OCI-LY1 (cell line): ENCODE measurements at regions not wholly inside any gene's neighbourhood (a gene's known extent, or its start where the extent isn't known, plus 50 kb on each side); places are given as distances from the start of the nearest gene placed in this dataset.

Experiments used
- H2AFZ ChIP-seq: fragments of 200-600 bp; sonication (generic), shearing (Covaris generic); 2 replicates; pipeline ENCODE4 v1.6.0; 2014; ENCODE audit warnings: antibody characterized with exemption, mild to moderate bottlenecking, low read length
- H3F3A ChIP-seq: fragments of 200-600 bp; sonication (generic), shearing (Covaris generic); 2 replicates; pipeline ENCODE4 v1.6.0; 2014; ENCODE audit warnings: mild to moderate bottlenecking, antibody characterized with exemption, low read length, moderate library complexity; ENCODE audit not compliant: insufficient read depth
- H3K27ac ChIP-seq: fragments of 200-600 bp; sonication (generic); 2 replicates; pipeline ENCODE4 v1.5.1; 2014; ENCODE audit warnings: low read length, mixed run types, mild to moderate bottlenecking, low read depth; ENCODE audit not compliant: poor library complexity, severe bottlenecking
- H3K27me3 ChIP-seq: fragments of 200-600 bp; sonication (generic); 2 replicates; pipeline ENCODE4 v1.6.0; 2014; ENCODE audit warnings: antibody characterized with exemption, mild to moderate bottlenecking, low read length, moderate library complexity; ENCODE audit not compliant: insufficient read depth
- H3K36me3 ChIP-seq: fragments of 200-600 bp; sonication (generic); 2 replicates; pipeline ENCODE4 v1.6.1; 2014; ENCODE audit warnings: mild to moderate bottlenecking, antibody characterized with exemption, low read length, moderate library complexity, mixed read lengths; ENCODE audit not compliant: insufficient read depth
- H3K4me1 ChIP-seq: fragments of 200-600 bp; sonication (generic); 2 replicates; pipeline ENCODE4 v1.5.1; 2014; ENCODE audit warnings: mild to moderate bottlenecking, low read length, moderate library complexity; ENCODE audit not compliant: insufficient read depth, severe bottlenecking
- H3K4me2 ChIP-seq: fragments of 200-600 bp; sonication (generic), shearing (Covaris generic); 2 replicates; pipeline ENCODE4 v1.6.1; 2014; ENCODE audit warnings: low read length
- H3K4me3 ChIP-seq: fragments of 200-600 bp; sonication (generic); 2 replicates; pipeline ENCODE4 v1.5.1; 2014; ENCODE audit warnings: low read length, low read depth, mild to moderate bottlenecking, mixed read lengths; ENCODE audit not compliant: poor library complexity, severe bottlenecking
- H3K79me2 ChIP-seq: fragments of 200-600 bp; shearing (Covaris generic); 2 replicates; pipeline ENCODE4 v1.6.1; 2016; ENCODE audit warnings: mixed run types, low read length, mixed read lengths; ENCODE audit not compliant: insufficient read depth
- H3K9ac ChIP-seq: fragments of 200-600 bp; sonication (generic), shearing (Covaris generic); 2 replicates; pipeline ENCODE4 v1.6.1; 2014; ENCODE audit warnings: mild to moderate bottlenecking, low read length, mixed read lengths
- H3K9me2 ChIP-seq: fragments of 200-600 bp; sonication (generic), shearing (Covaris generic); 2 replicates; pipeline ENCODE4 v1.6.1; 2014; ENCODE audit warnings: low read depth, mild to moderate bottlenecking, low read length, mixed read lengths
- H3K9me3 ChIP-seq: fragments of 200-600 bp; shearing (Covaris generic); 2 replicates; pipeline ENCODE4 v1.6.1; 2014; ENCODE audit warnings: low read length, mixed read lengths
- H4K20me1 ChIP-seq: fragments of 200-600 bp; sonication (generic), shearing (Covaris generic); 2 replicates; pipeline ENCODE4 v1.6.0; 2016; ENCODE audit warnings: mild to moderate bottlenecking, low read length; ENCODE audit not compliant: insufficient read depth
- CTCF ChIP-seq: fragments of 200-600 bp; sonication (generic), shearing (Covaris generic); IDR thresholded peaks from 2 replicates; pipeline ENCODE4 v1.5.1; 2017; ENCODE audit warnings: mild to moderate bottlenecking, antibody characterized with exemption, low read length, moderate library complexity, mixed read lengths
- EZH2 ChIP-seq: fragments of 200-600 bp; sonication (generic), shearing (Covaris generic); IDR thresholded peaks from 2 replicates; pipeline ENCODE4 v1.8.0; 2017; ENCODE audit warnings: borderline replicate concordance, mixed run types, mild to moderate bottlenecking, antibody characterized with exemption, low read length, moderate library complexity, mixed read lengths

DNA sequence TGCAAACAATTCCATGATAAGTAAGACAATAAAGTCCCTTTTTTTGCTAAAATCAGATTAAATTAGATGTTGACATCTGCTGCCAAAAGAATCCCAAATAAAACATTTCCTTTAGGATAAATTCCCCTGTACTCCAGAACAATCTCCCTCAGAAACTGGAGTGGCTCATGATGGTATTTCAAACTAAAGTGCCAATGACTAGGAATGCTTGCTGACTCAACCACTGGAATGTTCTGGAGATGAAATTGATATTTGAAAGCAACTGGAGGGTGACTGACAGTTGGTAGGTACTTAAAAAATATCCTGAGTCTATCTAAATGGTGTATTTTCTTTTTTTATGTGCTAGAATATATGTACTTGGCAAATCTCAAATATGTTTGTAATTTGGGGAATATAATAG is 350.1 kb upstream of the TSHZ2 start:
- Histone ChIP-seq H3K9ac (no peak overlapping the region), H3K36me3 (no peaks in the 10 kb centered on the region), H3K4me2 (no peak overlapping the region), H4K20me1 (no peaks in the 10 kb centered on the region), H3F3A (no peaks in the 10 kb centered on the region), H3K4me3 (no peak overlapping the region), H2AFZ (no peak overlapping the region), H3K79me2 (no peaks in the 10 kb centered on the region), H3K9me2 (no peaks in the 10 kb centered on the region), H3K4me1 (no peaks in the 10 kb centered on the region), H3K27ac (no peak overlapping the region), H3K9me3 (no peaks in the 10 kb centered on the region), H3K27me3 (no peaks in the 10 kb centered on the region)
- TF ChIP-seq CTCF (no peak), EZH2 (no peak)

GRCh38 chr20:52621401-52621800 is 350.8 kb upstream of the TSHZ2 start:
- Histone ChIP-seq H3K27ac (no peak overlapping the region), H3K4me3 (no peak overlapping the region), H3K4me2 (no peak overlapping the region), H3K9ac (no peak overlapping the region), H4K20me1 (no peaks in the 10 kb centered on the region), H3F3A (no peaks in the 10 kb centered on the region), H3K79me2 (no peaks in the 10 kb centered on the region), H3K36me3 (no peaks in the 10 kb centered on the region), H3K27me3 (no peaks in the 10 kb centered on the region), H3K9me3 (no peaks in the 10 kb centered on the region), H3K9me2 (no peaks in the 10 kb centered on the region), H3K4me1 (no peaks in the 10 kb centered on the region), H2AFZ (no peak overlapping the region)
- no peak for TF ChIP-seq EZH2
- no peak for TF ChIP-seq CTCF

GRCh38 chr20:52619671-52620070 is 352.5 kb upstream of the TSHZ2 start:
- no peak overlapping the region for H2AFZ ChIP-seq
- no peaks in the 10 kb centered on the region for H3K79me2 ChIP-seq
- H3K9ac ChIP-seq: no peak overlapping the region
- H3K9me2 ChIP-seq: no peaks in the 10 kb centered on the region
- H3K9me3 ChIP-seq: no peaks in the 10 kb centered on the region
- no peak overlapping the region for H3K4me3 ChIP-seq
- H3K4me1 ChIP-seq: no peaks in the 10 kb centered on the region
- H3K27ac ChIP-seq: no peak overlapping the region
- H3K4me2 ChIP-seq: no peak overlapping the region
- TF ChIP-seq EZH2 (no peak), CTCF (no peak)
- H3K36me3 ChIP-seq: no peaks in the 10 kb centered on the region
- H4K20me1 ChIP-seq: no peaks in the 10 kb centered on the region
- no peaks in the 10 kb centered on the region for H3K27me3 ChIP-seq
- no peaks in the 10 kb centered on the region for H3F3A ChIP-seq
